ENCODE measurements at regions not wholly inside any gene's neighbourhood (a gene's known extent, or its start where the extent isn't known, plus 50 kb on each side); places are given as distances from the start of the nearest gene placed in this dataset.

DNA sequence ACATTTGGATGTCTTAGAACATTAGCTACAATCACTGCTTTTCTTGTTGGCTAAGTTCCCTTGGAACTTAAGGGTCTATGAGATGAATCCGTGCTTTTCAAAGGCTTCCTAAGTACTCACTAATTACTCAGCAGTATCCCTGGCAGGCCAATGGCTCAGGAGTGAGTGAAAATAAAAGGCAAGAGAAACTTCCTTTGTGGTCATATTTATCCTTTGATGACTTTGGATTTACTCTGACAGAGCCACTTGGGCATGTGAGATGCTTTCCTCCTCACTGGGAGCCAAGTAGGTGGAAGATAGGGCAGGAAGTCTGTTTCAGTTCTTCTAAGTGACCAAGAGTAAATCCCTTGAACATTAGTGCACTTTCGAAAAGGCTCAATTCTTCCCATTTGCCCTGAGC lies 224.3 kb upstream of the FOXA2 start:
- no peaks in the 10 kb centered on the region for H3K9me1 ChIP-seq (ENCODE audit: insufficient read depth, low read length)

More for the DNA sequence above, 224.3 kb upstream of the FOXA2 start:
- Histone ChIP-seq H2AK9ac (replicated peaks; ENCODE audit: low read depth, low read length, poor library complexity) (no peak overlapping the region), H3K79me1 (ENCODE audit: low read depth in 1 of 2, low read length in 2 of 2) (no peaks in the 10 kb centered on the region), H2AK5ac (ENCODE audit: low read depth, low read length) (no peak overlapping the region), H4K20me1 (ENCODE audit: insufficient read depth, low read length) (no peaks in the 10 kb centered on the region), H2BK20ac (ENCODE audit: low read depth, low read length) (no peak overlapping the region), H2BK15ac (ENCODE audit: low read depth, low read length) (no peak overlapping the region), H3K4me1 (ENCODE audit: control insufficient read depth, insufficient read depth, low read length) (no peaks in the 10 kb centered on the region), H4K91ac (ENCODE audit: insufficient read depth, low read depth, low read length) (no peak overlapping the region), H3K27me3 (ENCODE audit: control insufficient read depth, insufficient read depth, low read length) (peaks cover 10% of the 10 kb centered on the region), H3K27ac (ENCODE audit: insufficient read depth, low read length) (no peak overlapping the region), H3K23ac (ENCODE audit: low read depth, low read length) (no peak overlapping the region), H2AFZ (replicated peaks; ENCODE audit: low read length, poor library complexity) (no peak overlapping the region), H4K5ac (ENCODE audit: low read depth, low read length) (no peak overlapping the region), H3K4ac (ENCODE audit: low read depth, low read length) (no peak overlapping the region), H3K9me3 (ENCODE audit: control insufficient read depth, insufficient read depth, low read length) (no peaks in the 10 kb centered on the region), H3K14ac (replicated peaks; ENCODE audit: low read depth, low read length) (no peak overlapping the region), H3K56ac (ENCODE audit: extremely low read depth, insufficient read depth, low read length) (no peak overlapping the region), H3K9ac (ENCODE audit: low read depth, low read length) (no peak overlapping the region), H3K4me2 (ENCODE audit: low read depth, low read length) (no peak overlapping the region), H2BK5ac (ENCODE audit: low read depth, low read length, poor library complexity, severe bottlenecking) (no peak overlapping the region), H4K8ac (ENCODE audit: low read depth in 2 of 2, low read length in 2 of 2) (no peak overlapping the region), H3K4me3 (ENCODE audit: insufficient read depth, low read depth, low read length) (no peak overlapping the region), H2BK120ac (ENCODE audit: low read depth, low read length) (no peak overlapping the region), H3K18ac (ENCODE audit: low read depth, low read length) (no peak overlapping the region), H3K36me3 (ENCODE audit: control insufficient read depth, insufficient read depth, low read length) (no peaks in the 10 kb centered on the region)
- no peak for DNase-seq
- ChIA-PET CTCF (no interaction called here), POLR2A (ENCODE audit: unreplicated experiment) (no interaction called here)
- in situ Hi-C loops (cut with MboI; ENCODE audit: low sequenced_read_pairs) (no loop called here), dilution Hi-C loops (cut with HindIII; ENCODE audit: low sequenced_read_pairs, unreplicated experiment) (no loop called here), intact Hi-C loops (cut with micrococcal nuclease) (no loop called here)
- TF ChIP-seq RAD21 (IDR thresholded peaks at IDR 0.05; ENCODE audit: low read length), result no peak
- no peak for TF ChIP-seq FOS (IDR thresholded peaks at IDR 0.05; ENCODE audit: low read depth, low read length)
- TF ChIP-seq MXI1 (IDR thresholded peaks at IDR 0.05; ENCODE audit: borderline replicate concordance, low read depth, low read length), result no peak
- no peak for TF ChIP-seq SMC3 (IDR thresholded peaks at IDR 0.05; ENCODE audit: low read depth, low read length)
- no peak for TF ChIP-seq RFX5 (IDR thresholded peaks at IDR 0.05; ENCODE audit: low read depth, low read length)
- no peak for TF ChIP-seq MAZ (IDR thresholded peaks at IDR 0.05; ENCODE audit: borderline replicate concordance, low read depth, low read length)
- TF ChIP-seq RCOR1 (IDR thresholded peaks at IDR 0.05; ENCODE audit: insufficient replicate concordance, low read length), result no peak
- TF ChIP-seq NFE2L2 (IDR thresholded peaks at IDR 0.05; ENCODE audit: low read depth, low read length), result no peak
- no TSS peak for BruUV-seq (replicated peaks)
- WGBS, 2 experiments (ENCODE audit: extremely low coverage in 2 of 2, insufficient read length in 1 of 2), result no CpG with 5 or more reads among the region's 2 CpGs
- ATAC-seq (ENCODE audit: low read depth), result no peak
